ENCODE measurements at regions not wholly inside any gene's neighbourhood (a gene's known extent, or its start where the extent isn't known, plus 50 kb on each side); places are given as distances from the start of the nearest gene placed in this dataset.
"Not testable (repeated sequence)": the region's sequence is repeated elsewhere in the genome, so short reads cannot be mapped to it uniquely, and the experiment has no call there.

- no peak for DNase-seq
These were observed 198.3 kb downstream of the BCAS1 start for GRCh38 chr20:53872081-53872541.

GRCh38 chr20:53871541-53871940 lies 198.9 kb downstream of the BCAS1 start:
- no peak for DNase-seq

GRCh38 chr20:53870426-53871315 lies 199.7 kb downstream of the BCAS1 start:
- no peak for DNase-seq

GRCh38 chr20:53869466-53870258 lies 200.7 kb downstream of the BCAS1 start:
- peak in 1 of 2 donors; percentile 50 for DNase-seq

- DNase-seq, result no peak
These were observed 202.5 kb downstream of the BCAS1 start for GRCh38 chr20:53867741-53868351.

GRCh38 chr20:53866794-53867740 lies 203.3 kb downstream of the BCAS1 start:
- no peak for DNase-seq

GRCh38 chr20:53865901-53866793 lies 204.2 kb downstream of the BCAS1 start:
- DNase-seq, result peak in 1 of 2 donors; percentile 36

- not testable (repeated sequence) for DNase-seq
These were observed 205.4 kb downstream of the BCAS1 start for GRCh38 chr20:53864765-53865683.

- DNase-seq, result not testable (repeated sequence)
These were observed 206.3 kb downstream of the BCAS1 start for GRCh38 chr20:53863923-53864641.

GRCh38 chr20:53863535-53863922 lies 206.9 kb downstream of the BCAS1 start:
- DNase-seq, result not testable (repeated sequence)

- DNase-seq, result not testable (repeated sequence)
These were observed 207.4 kb downstream of the BCAS1 start for GRCh38 chr20:53863039-53863438.

- DNase-seq, result not testable (repeated sequence)
These were observed 207.9 kb downstream of the BCAS1 start for GRCh38 chr20:53862490-53862889.

GRCh38 chr20:53862136-53862397 lies 208.3 kb downstream of the BCAS1 start:
- not testable (repeated sequence) for DNase-seq

- no peak for DNase-seq
These were observed 210.7 kb downstream of the BCAS1 start for GRCh38 chr20:53859684-53860083.

- DNase-seq, result not testable (repeated sequence)
These were observed 211.4 kb downstream of the BCAS1 start for GRCh38 chr20:53859009-53859408.

- DNase-seq, result not testable (repeated sequence)
These were observed 211.9 kb downstream of the BCAS1 start for GRCh38 chr20:53858516-53858915.

GRCh38 chr20:53857723-53858236 lies 212.6 kb downstream of the BCAS1 start:
- DNase-seq, result no peak

GRCh38 chr20:53856300-53857295 lies 213.8 kb downstream of the BCAS1 start:
- no peak for DNase-seq
